Activated naive CD4-positive, alpha-beta T cell treated with anti-CD3 and anti-CD28 coated beads, Interleukin-2, amount 50 U/mL, for 72 hours (primary cell): ENCODE measurements at regions not wholly inside any gene's neighbourhood (a gene's known extent, or its start where the extent isn't known, plus 50 kb on each side); places are given as distances from the start of the nearest gene placed in this dataset.

Experiments used
- ATAC-seq, 2 donors: fragments of 150-1000 bp; cut with Tn5 transposase; 2 replicates each; pipeline ENCODE4 v1.10.0; 2021; ENCODE audit warnings: mild to moderate bottlenecking in 2 of 2, moderate library complexity in 2 of 2
- DNase-seq, 2 donors: peaks; one replicate each; pipeline ENCODE4 v3.0.0; 2021 to 2022; ENCODE audit warnings: low spot score in 2 of 2
- H3K27ac Mint-ChIP-seq, 2 donors: one replicate each; pipeline ENCODE4 v1.8.0; 2022; ENCODE audit warnings: mild to moderate bottlenecking in 2 of 2, mixed read lengths in 2 of 2
- H3K36me3 Mint-ChIP-seq, 2 donors: one replicate each; pipeline ENCODE4 v1.8.0; 2022; ENCODE audit warnings: mixed read lengths in 2 of 2
- H3K9me3 Mint-ChIP-seq, 2 donors: one replicate each; pipeline ENCODE4 v1.8.0; 2022; ENCODE audit warnings: mixed read lengths in 2 of 2

DNA sequence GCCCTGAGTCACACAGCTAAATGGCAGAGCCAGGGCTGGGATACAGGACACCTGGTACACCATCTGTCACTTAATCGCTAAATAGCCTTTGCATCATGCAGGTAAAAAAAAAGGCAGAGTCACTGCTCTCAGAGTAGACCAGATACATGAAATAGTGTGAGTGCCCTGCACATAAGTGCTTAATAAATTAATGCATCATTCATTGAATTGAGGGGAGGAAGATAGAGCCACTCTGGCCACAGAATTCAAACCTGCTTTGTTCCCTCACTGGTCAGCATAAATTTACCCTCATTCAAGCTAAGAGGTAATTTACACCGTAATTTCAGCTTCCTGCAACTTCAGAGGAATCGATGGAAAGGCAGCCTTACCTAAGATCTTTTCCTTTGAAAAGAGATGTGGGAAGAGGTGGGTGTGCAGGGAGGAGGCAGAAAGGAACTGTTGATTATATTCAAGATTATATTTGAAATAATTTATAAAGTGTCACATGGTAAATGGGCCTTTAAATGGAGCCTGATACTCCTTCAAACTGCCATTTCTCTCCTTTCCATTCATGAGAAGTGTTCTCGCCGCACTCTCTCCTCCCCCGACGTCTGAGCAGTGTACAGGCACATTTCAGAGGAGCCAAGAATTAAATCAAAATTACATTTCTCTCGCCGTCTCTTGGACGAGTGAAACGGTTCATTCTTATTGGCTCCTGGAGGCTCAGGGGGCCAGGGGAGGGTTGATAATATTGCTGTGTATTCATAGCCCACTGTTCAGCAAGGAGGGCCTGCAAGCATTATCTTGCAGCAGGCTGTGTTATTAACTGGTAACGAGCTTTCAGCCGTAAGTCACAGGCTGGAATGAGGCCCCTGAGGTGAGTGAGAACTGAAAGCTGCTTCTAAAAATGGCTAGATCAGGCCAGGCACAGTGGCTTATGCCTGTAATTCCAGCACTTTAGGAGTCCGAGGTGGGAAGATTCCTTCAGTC, 52.2 kb upstream of the HMGXB4 start:
- DNase-seq: no peak
- H3K9me3 Mint-ChIP-seq: peaks cover 0 to 3% of the 10 kb centered on the region in 2 donors
- no peak for ATAC-seq
- no peak overlapping the region for H3K27ac Mint-ChIP-seq
- no peaks in the 10 kb centered on the region for H3K36me3 Mint-ChIP-seq

GRCh38 chr22:35205961-35206360, 51.3 kb upstream of the HMGXB4 start:
- Mint-ChIP-seq H3K36me3 (no peaks in the 10 kb centered on the region), H3K9me3 (no peaks in the 10 kb centered on the region), H3K27ac (no peak overlapping the region)
- DNase-seq: no peak
- ATAC-seq: no peak

- no peak for ATAC-seq
- H3K27ac Mint-ChIP-seq: no peak overlapping the region
- no peaks in the 10 kb centered on the region for H3K36me3 Mint-ChIP-seq
- H3K9me3 Mint-ChIP-seq: no peaks in the 10 kb centered on the region
- no peak for DNase-seq
These were observed 50.4 kb upstream of the HMGXB4 start for GRCh38 chr22:35206889-35207288.
